T-helper 1 cell treated with Interleukin-12 subunit alpha and Interleukin-12 subunit beta and Interleukin-4 antibody, amounts not matched to agents 30 ng/mL and 1 ng/mL, for 36 hours (primary cell): ENCODE measurements at regions not wholly inside any gene's neighbourhood (a gene's known extent, or its start where the extent isn't known, plus 50 kb on each side); places are given as distances from the start of the nearest gene placed in this dataset.
"Not testable (repeated sequence)": the region's sequence is repeated elsewhere in the genome, so short reads cannot be mapped to it uniquely, and the experiment has no call there.

Experiments used
- intact Hi-C: fragments of 100-400 bp; cut with micrococcal nuclease; formaldehyde crosslinking; loops from one replicate; pipeline ENCODE4 v1.15.1; 2024

DNA sequence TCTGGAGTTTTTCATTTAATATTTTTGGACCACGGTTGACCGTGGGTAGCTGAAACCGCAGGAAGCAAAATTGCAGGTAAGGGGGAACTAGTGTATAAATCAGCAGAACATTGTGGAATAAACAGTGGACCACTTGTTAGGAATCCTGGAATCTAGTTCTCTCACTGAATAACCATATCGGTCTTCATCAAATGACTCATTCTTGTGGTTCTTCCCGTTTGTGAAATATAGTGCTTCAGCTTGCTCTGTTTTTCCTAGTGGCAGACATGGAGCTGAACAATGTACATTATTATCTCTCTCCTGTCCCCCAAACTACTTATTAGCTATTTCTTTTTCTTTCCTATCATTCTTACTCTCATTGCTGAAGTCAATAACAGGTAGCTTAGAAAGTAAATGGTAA lies 61.9 kb downstream of the HSPA13 start:
- intact Hi-C loops, result no loop called here

DNA sequence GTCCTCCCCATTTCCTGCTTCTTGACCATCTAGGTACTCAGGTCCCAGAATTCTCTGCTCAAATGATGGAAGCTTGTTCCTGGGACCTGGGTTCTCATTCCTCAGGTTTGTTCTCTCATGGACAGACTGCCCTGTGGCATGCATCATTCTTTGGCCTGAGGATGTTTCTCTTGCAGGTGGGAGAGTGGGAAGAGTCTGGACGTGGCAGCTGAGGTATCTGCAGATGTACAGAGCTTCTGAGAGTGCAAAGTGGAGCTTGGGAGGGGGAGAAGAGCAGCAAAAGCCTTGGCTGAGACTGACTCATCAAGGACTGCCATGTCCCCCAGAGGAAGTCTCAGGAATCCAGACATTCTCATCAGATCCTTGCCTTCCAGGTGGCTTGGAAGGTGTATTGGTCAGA lies 63.1 kb downstream of the HSPA13 start:
- intact Hi-C loops, result no loop called here

DNA sequence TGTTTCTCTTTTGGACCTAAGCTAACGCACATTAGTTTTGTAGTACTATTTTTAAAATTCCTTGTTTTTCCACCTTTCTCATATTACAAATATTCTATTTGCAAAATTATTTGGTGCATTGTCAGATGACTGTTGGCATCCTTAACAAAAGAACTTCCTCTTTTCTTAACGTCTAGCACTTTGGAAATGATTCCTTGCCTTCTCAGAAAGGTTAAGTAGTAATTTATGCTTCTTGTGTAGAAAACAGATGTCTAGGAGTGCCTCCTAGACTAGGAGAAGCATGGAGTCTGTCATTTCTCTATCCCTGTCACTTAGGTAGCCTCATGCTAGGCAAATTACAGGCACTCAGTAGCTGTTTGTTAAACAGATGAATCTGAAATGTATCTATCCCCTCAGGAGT lies 64.4 kb downstream of the HSPA13 start:
- intact Hi-C loops, result no loop called here

DNA sequence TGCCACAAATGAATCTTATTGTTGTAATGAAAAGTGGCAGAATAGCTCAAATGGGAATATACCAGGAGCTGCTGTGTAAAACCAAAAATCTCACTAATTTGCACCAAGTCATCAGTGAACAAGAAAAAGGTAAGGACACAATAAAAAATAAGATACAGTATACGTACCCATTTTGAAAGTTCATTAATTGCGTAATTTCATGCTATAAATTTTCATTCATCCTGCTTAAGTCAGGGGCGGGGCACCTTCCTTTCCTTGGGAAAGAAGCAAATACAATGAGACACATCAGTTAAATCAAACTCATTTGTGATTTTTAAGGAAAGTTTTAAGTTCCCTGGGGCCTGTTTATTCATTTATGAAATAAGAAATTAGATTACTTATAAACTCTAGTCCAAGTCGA lies 65.4 kb downstream of the HSPA13 start:
- intact Hi-C loops, result no loop called here

DNA sequence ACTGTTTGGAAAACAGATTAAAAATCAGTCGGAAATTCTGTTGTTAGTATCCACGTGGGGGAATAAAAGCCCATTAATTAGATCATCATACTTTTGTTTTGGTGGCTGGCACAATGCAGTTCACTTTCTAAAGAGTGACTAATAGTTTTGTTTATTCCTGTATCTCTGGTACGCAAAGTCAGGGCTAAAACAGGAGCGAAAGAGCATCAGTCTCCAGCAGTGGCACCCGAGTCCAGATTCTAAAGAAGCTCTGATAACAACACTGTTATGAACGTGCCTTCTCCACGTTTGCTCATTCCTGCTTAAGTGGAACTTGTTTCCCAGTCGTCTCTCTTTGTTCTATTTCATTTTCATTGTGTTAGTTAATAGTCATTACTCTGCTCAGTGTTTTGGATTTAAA lies 69.6 kb downstream of the HSPA13 start:
- intact Hi-C loops, result no loop called here

DNA sequence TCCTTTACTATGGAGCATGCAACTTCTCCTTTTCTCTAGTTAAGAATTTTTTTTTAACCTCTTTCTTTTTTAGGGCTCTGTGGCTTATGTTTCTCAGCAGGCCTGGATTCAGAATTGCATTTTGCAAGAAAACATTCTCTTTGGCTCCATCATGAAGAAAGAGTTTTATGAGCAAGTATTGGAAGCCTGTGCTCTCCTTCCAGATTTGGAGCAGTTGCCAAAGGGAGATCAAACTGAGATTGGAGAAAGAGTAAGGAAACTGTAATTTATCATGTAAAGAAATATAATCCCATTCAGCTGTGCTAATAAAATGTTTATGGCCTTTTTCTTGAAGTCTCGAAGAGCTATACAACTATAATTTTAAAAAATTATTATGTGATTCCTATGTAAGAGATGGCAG lies 70.1 kb downstream of the HSPA13 start:
- intact Hi-C loops, result no loop called here

DNA sequence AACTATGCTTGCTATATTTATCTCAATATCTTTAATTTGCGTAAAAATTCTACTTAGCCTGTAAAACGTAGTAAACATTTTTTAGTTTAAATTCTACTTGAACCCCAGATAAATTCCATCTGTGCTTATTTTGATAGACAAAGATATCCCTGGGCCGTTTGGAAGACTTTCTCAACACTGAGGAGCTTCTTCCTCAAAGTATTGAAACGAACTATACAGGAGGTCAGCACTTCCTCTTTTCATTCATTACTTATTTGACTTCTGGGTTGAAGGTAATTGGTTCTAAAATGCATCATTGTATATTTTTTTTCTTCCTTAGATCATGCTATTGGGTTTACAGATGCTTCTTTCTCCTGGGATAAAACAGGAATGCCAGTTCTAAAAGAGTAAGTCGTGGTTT lies 74.7 kb downstream of the HSPA13 start:
- intact Hi-C loops, result loop anchor here (5.0 kb wide), 1 partner anchor 1174 kb away; no protein-coding TSS in a partner anchor

DNA sequence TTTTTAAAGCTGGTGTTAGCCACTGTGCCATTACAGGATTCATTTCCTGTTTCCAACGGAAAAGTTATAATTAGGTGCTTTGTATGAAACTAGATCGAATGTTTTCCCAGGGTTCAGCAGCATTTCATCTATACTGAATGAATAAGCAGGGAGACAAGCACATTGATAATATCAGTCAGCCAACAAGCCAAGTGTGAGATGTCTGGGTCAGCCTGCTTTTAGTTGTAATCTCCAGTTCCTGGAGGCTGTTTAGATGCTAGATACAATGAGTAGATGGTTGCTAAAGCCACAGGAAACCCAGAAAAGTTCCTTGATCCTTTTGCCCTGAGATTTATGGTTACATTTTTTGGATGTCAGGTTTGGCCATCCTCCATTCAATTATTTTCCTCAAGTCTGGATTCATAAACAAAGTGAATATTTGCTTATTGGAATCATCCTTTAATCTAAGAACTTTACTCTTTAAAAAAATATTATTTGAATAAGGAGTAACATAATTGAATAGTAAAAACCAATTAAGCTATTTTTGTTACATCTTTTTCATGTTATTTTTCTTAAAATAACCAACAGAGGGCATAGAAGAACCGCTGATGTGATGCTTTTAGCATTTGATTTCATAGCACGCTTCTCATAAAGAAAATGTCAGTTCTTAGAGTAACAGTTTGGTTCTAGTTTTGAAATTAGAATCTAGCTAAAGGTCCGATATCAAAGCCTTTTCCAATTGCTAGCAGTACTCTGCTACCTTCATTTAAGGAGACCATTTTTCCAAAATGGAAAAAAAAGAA lies 76.6 kb downstream of the HSPA13 start:
- intact Hi-C loops, result loop anchor here (5.0 kb wide), 1 partner anchor 1176 kb away; no protein-coding TSS in a partner anchor

DNA sequence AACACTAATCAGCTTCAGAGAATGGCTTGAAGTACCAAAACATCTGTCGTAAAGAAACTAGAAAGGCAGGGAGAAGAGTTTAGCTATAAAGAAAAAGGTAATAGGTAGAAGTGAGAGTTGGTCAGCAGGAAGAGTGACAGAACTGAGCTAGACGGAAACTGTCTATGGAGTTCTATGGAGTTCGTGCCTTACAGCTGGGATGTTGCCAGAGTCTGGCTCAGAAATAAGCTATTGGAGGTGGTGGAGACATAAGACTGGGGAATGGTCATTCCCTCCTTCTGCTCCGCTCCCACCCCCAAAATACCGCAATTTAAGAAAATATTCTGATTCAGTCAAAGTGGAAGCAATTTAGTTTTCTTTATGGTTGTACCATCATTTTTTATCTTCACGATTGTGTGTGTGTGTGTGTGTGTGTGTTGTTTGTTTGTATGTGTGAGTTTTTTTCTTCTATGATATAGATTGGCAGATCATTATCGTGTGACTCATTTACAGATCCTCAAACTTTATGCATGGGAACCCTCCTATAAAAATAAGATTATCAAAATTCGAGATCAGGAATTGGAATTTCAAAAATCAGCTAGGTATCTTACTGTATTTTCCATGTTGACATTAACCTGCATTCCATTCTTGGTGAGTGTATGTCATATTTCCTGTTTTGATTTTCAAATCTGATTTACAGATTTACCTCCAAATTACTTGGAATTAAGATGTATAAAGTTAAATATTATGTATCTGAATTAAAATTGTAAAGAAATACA lies 79.0 kb downstream of the HSPA13 start:
- intact Hi-C loops, result no loop called here

DNA sequence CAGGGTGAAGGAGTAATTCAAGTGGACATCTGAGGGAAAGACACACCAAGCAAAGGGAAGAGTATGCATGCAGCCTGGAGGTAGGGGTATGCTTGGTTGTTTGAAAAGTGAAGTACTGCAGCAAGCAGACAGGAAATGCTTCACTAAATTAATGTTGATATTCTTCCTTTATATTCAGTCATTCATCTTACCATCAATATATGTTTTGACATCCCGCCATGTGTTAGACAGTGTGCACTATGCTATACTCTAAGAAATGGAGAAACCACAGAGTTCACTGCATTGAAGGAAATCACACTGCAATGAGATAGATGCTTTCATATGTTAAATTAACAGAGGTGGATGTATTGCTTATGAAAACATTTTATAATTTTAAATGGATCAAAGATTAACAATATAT lies 82.9 kb downstream of the HSPA13 start:
- intact Hi-C loops, result no loop called here

DNA sequence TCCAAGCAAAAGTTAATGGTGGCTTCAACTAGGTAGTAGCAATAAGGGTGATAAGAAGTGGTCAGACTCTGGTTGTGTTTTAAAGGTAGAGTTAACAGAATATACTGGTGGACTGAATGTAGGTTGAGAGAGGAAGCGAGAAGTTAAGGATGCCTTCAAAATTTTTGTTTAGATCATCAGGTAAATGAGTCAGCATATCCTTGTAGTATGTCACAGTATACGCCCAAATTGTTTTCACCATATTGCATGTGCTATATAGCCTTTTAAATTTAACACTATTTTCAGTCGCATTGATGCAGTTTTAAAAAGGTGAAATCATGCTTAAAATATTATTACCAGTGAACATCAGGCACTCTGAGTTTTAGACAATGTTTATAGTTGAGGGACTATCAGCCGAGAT lies 74.6 kb downstream of the RBM11 start:
- intact Hi-C loops, result no loop called here

DNA sequence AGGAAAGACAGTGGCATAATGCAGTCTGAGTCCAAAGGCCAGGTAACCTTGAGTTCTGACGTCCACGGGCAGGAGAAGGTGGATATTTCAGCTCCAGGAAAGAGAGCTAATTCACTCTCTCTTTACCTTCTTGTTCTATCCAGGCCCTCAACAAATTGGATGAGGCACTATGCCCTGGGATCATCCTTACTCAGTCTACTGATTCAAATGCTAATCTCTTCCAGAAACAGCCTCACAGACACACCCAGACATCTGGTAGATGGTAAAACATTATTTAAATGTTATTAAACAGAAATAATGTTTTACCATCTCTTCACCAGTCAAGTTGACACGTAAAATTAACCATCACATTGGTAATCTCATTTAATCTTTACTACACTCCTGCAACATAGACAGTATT lies 73.0 kb downstream of the RBM11 start:
- intact Hi-C loops, result no loop called here

DNA sequence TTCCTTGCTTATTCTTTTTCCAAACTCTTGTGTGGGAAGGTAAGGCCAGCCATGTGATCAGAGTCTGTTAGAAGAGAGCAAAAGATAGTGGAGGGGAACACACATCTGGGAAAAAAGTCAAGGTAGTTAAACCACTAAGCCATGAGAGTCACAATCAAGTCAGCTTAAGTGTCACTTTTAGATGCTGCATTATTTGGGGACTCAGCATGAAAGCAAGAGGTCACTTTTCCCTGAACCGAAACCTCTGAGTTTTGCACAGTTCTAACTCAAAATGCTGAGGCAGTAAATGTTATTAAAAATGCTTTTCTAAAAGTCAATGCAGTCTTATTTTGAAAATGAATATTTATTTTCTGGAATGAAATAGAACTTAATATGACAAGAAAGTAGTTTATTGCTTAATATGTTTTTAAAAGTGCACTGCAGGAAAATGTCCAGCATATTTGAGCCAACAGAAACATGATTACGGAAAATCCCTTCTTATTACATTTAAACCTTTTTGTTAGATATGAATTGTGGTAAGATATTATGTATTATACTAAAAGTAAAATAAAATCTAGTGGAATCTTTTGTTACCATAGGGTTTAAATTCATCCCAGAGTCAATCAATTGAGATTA lies 69.3 kb downstream of the RBM11 start:
- intact Hi-C loops, result no loop called here

DNA sequence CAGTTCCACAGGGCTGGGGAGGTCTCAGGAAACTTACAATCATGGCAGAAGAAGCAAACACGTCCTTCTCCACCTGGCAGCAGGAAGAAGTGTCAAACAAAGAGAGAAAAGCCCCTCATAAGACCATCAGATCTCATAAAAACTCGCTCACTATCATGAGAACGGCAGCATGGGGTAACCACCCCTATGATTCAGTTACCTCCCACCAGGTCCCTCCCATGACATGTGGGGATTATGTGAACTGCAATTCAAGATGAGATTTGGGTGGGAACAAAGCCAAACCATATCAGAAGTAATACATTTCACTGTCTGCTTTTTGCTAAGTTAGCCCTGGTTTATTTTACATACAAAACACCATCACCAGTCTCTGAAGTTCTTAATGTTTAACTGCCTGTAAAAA lies 68.5 kb downstream of the RBM11 start:
- intact Hi-C loops, result no loop called here

DNA sequence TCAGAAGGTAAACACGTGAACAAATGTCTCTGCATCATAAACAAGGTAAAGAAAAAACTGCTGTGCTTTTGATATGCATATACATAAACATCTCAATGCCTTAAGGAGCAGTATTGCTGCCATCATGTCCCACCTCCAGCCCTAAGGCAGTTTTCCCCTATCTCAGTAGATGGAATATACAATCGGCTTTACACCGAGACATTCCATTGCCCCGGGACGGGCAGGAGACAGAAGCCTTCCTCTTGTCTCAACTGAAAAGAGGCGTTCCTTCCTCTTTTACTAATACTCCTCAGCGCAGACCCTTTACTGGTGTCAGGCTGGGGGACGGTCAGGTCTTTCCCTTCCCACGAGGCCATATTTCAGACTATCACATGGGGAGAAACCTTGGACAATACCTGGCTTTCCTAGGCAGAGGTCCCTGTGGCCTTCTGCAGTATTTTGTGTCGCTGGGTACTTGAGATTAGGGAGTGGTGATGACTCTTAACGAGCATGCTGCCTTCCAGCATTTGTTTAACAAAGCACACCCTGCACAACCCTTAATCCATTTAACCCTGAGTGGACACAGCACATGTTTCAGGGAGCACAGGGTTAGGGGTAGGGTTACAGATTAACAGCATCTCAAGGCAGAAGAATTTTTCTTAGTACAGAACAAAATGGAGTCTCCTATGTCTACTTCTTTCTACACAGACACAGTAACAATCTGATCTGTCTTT lies 65.4 kb downstream of the RBM11 start:
- intact Hi-C loops, result not testable (repeated sequence)
